Caco-2 (cell line): ENCODE measurements at regions not wholly inside any gene's neighbourhood (a gene's known extent, or its start where the extent isn't known, plus 50 kb on each side); places are given as distances from the start of the nearest gene placed in this dataset.

ENCODE experiments used
- BruUV-seq: library from RNA; stranded (reverse); fragments of 400-500 nt; replicated peaks from 2 replicates; lab custom pipeline; 2021; lab: Mats Ljungman, UMichigan
- CTCF ChIA-PET: fragments of 300-600 bp; sonication (Branson Sonifier 250); formaldehyde crosslinking; loops from one replicate; lab custom pipeline; 2022; ENCODE audit warnings: antibody characterized with exemption; lab: Charles Lee
- POLR2A ChIA-PET: fragments of 300-600 bp; sonication (Branson Sonifier 250); formaldehyde crosslinking; loops from one replicate; lab custom pipeline; 2022; ENCODE audit warnings: antibody characterized with exemption; lab: Charles Lee
- DNase-seq, 2 experiments: peaks; one replicate each; pipeline versions ENCODE4 v3.0.0 to v3.0.0-alpha.2; 2020 to 2022
- H3K27me3 ChIP-seq: replicated peaks from 2 replicates; pipeline ENCODE4 v1.6.0; 2011; ENCODE audit warnings: low read length; ENCODE audit not compliant: control insufficient read depth, insufficient read depth
- H3K36me3 ChIP-seq: 2 replicates; pipeline ENCODE4 v1.5.1; 2011; ENCODE audit warnings: low read length; ENCODE audit not compliant: control insufficient read depth, insufficient read depth
- H3K4me1 ChIP-seq: fragments of 250-450 bp; sonication (Bioruptor Pico); 2 replicates; pipeline ENCODE4 v1.5.1; 2020; ENCODE audit warnings: mild to moderate bottlenecking
- H3K4me3 ChIP-seq: 2 replicates; pipeline ENCODE4 v1.5.1; 2011; ENCODE audit warnings: low read depth, mild to moderate bottlenecking, control low read depth, low read length
- H3K9me3 ChIP-seq: fragments of 250-450 bp; sonication (Bioruptor Pico); 2 replicates; pipeline ENCODE4 v1.5.1; 2020; ENCODE audit warnings: mild to moderate bottlenecking, moderate library complexity
- H3K27ac Mint-ChIP-seq: one replicate; pipeline ENCODE4 v1.8.0; 2022; ENCODE audit warnings: mixed read lengths; ENCODE audit not compliant: unreplicated experiment
- H3K27me3 Mint-ChIP-seq: one replicate; pipeline ENCODE4 v1.8.0; 2022; ENCODE audit warnings: mixed read lengths; ENCODE audit not compliant: insufficient read depth, unreplicated experiment
- H3K36me3 Mint-ChIP-seq: one replicate; pipeline ENCODE4 v1.8.0; 2022; ENCODE audit warnings: mild to moderate bottlenecking, mixed read lengths; ENCODE audit not compliant: insufficient read depth, unreplicated experiment
- H3K4me1 Mint-ChIP-seq: one replicate; pipeline ENCODE4 v1.8.0; 2022; ENCODE audit warnings: low read depth, mixed read lengths; ENCODE audit not compliant: unreplicated experiment
- H3K4me3 Mint-ChIP-seq: one replicate; pipeline ENCODE4 v1.8.0; 2022; ENCODE audit warnings: mild to moderate bottlenecking, moderate library complexity, mixed read lengths; ENCODE audit not compliant: unreplicated experiment
- H3K9me3 Mint-ChIP-seq: one replicate; pipeline ENCODE4 v1.8.0; 2022; ENCODE audit warnings: mixed read lengths; ENCODE audit not compliant: unreplicated experiment
- intact Hi-C: fragments of 100-400 bp; cut with micrococcal nuclease; formaldehyde crosslinking; loops from one replicate; pipeline ENCODE4 v1.10.0; 2022; ENCODE audit not compliant: unreplicated experiment
- TF ChIP-seq, protein P1 (sequence below), 2 experiments: fragments of 200-600 bp in 1 of 2; IDR thresholded peaks; 1 replicate in 1 of 2; 2 replicates in 1 of 2; pipeline versions ENCODE4 v1.5.1 to v1.8.0; 2011 to 2022; ENCODE audit warnings: antibody characterized with exemption in 1 of 2, control low read depth in 1 of 2, inconsistent platforms in 1 of 2, low read depth in 1 of 2, low read length in 1 of 2, mild to moderate bottlenecking in 1 of 2, moderate library complexity in 1 of 2; ENCODE audit not compliant: insufficient read depth in 1 of 2, severe bottlenecking in 1 of 2, unreplicated experiment in 1 of 2

GRCh38 chr1:14538335-14538734 is 60.1 kb upstream of the KAZN start:
- Mint-ChIP-seq H3K27ac (no peak overlapping the region), H3K4me3 (no peak overlapping the region), H3K9me3 (no peaks in the 10 kb centered on the region), H3K27me3 (no peaks in the 10 kb centered on the region), H3K36me3 (no peaks in the 10 kb centered on the region), H3K4me1 (peaks cover 8% of the 10 kb centered on the region)
- ChIA-PET POLR2A (no interaction called here), CTCF (no interaction called here)
- no peak for DNase-seq
- H3K4me3 ChIP-seq: no peak overlapping the region
- no peaks in the 10 kb centered on the region for H3K36me3 ChIP-seq
- intact Hi-C loops: no loop called here
- peaks cover 17% of the 10 kb centered on the region for H3K4me1 ChIP-seq
- TF ChIP-seq, protein P1, sequence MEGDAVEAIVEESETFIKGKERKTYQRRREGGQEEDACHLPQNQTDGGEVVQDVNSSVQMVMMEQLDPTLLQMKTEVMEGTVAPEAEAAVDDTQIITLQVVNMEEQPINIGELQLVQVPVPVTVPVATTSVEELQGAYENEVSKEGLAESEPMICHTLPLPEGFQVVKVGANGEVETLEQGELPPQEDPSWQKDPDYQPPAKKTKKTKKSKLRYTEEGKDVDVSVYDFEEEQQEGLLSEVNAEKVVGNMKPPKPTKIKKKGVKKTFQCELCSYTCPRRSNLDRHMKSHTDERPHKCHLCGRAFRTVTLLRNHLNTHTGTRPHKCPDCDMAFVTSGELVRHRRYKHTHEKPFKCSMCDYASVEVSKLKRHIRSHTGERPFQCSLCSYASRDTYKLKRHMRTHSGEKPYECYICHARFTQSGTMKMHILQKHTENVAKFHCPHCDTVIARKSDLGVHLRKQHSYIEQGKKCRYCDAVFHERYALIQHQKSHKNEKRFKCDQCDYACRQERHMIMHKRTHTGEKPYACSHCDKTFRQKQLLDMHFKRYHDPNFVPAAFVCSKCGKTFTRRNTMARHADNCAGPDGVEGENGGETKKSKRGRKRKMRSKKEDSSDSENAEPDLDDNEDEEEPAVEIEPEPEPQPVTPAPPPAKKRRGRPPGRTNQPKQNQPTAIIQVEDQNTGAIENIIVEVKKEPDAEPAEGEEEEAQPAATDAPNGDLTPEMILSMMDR (IDR thresholded peaks at IDR 0.05; ENCODE audit: insufficient read depth in 1 of 2, low read depth in 1 of 2, low read length in 1 of 2, severe bottlenecking in 1 of 2, unreplicated experiment in 1 of 2): no peak
- no peaks in the 10 kb centered on the region; the same call in 1 of the 2 replicates for H3K27me3 ChIP-seq
- H3K9me3 ChIP-seq: no peaks in the 10 kb centered on the region
- BruUV-seq: no TSS peak

DNA sequence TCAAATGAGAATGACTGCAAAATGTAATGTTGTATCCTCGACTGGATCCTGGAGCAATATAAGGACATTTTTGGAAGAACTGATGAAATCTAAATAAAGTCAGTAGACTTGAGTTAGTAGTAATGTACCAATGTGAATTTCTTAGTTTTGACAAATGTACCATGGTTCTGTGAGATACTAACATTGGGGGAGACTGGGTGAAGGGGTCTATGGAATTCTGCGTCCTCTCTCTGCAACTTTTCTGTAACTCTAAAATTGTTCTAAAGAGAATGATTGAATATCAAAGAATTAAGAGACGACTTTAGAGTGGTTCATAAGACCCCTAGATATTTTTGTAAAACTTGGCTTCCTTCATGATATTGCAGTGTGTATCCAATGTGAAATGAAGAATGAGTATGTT is 59.2 kb upstream of the KAZN start:
- no TSS peak for BruUV-seq

GRCh38 chr1:14539953-14540563 is 58.4 kb upstream of the KAZN start:
- no peak for DNase-seq
- Histone ChIP-seq H3K4me3 (no peak overlapping the region), H3K27me3 (no peaks in the 10 kb centered on the region), H3K36me3 (no peaks in the 10 kb centered on the region), H3K9me3 (no peaks in the 10 kb centered on the region), H3K4me1 (peaks cover 14% of the 10 kb centered on the region)
- peaks cover 3% of the 10 kb centered on the region for H3K4me1 Mint-ChIP-seq
- no peak overlapping the region for H3K27ac Mint-ChIP-seq
- CTCF ChIA-PET: no interaction called here
- no peak overlapping the region for H3K4me3 Mint-ChIP-seq
- H3K27me3 Mint-ChIP-seq: no peaks in the 10 kb centered on the region
- BruUV-seq: no TSS peak
- POLR2A ChIA-PET: no interaction called here
- TF ChIP-seq, protein P1 (IDR thresholded peaks at IDR 0.05; ENCODE audit: insufficient read depth in 1 of 2, low read depth in 1 of 2, low read length in 1 of 2, severe bottlenecking in 1 of 2, unreplicated experiment in 1 of 2): no peak
- H3K9me3 Mint-ChIP-seq: no peaks in the 10 kb centered on the region
- no peaks in the 10 kb centered on the region for H3K36me3 Mint-ChIP-seq
- intact Hi-C loops: no loop called here

More for the DNA sequence above, 59.2 kb upstream of the KAZN start:
- ChIA-PET POLR2A (no interaction called here), CTCF (no interaction called here)
- Mint-ChIP-seq H3K36me3 (no peaks in the 10 kb centered on the region), H3K27me3 (no peaks in the 10 kb centered on the region), H3K4me3 (no peak overlapping the region), H3K9me3 (no peaks in the 10 kb centered on the region), H3K27ac (no peak overlapping the region), H3K4me1 (peaks cover 8% of the 10 kb centered on the region)
- H3K27me3 ChIP-seq: no peaks in the 10 kb centered on the region
- no peak overlapping the region for H3K4me3 ChIP-seq
- no peak for DNase-seq
- H3K9me3 ChIP-seq: no peaks in the 10 kb centered on the region
- no peaks in the 10 kb centered on the region for H3K36me3 ChIP-seq
- intact Hi-C loops: no loop called here
- TF ChIP-seq, protein P1 (IDR thresholded peaks at IDR 0.05; ENCODE audit: insufficient read depth in 1 of 2, low read depth in 1 of 2, low read length in 1 of 2, severe bottlenecking in 1 of 2, unreplicated experiment in 1 of 2): no peak
- H3K4me1 ChIP-seq: peaks cover 17% of the 10 kb centered on the region
